Ascending aorta (tissue), 2 donors: ENCODE measurements at regions not wholly inside any gene's neighbourhood (a gene's known extent, or its start where the extent isn't known, plus 50 kb on each side); places are given as distances from the start of the nearest gene placed in this dataset.

Experiments used
- DNase-seq, 2 donors: peaks; one replicate each; pipeline ENCODE4 v3.0.0-alpha.2; 2019; ENCODE audit warnings: low spot score in 2 of 2
- H3K27ac ChIP-seq, 2 donors: fragments of 200-600 bp; sonication (generic); one replicate each; pipeline ENCODE4 v1.5.1; 2016 to 2017; ENCODE audit warnings: mild to moderate bottlenecking in 1 of 2
- H3K27me3 ChIP-seq: fragments of 200-600 bp; sonication (generic); one replicate; pipeline ENCODE4 v1.5.1; 2017
- H3K36me3 ChIP-seq, 2 donors: fragments of 200-600 bp; sonication (generic); one replicate each; pipeline ENCODE4 v1.5.1; 2016
- H3K4me1 ChIP-seq, 2 donors: fragments of 200-600 bp; sonication (generic); one replicate each; pipeline ENCODE4 v1.5.1; 2016 to 2017; ENCODE audit warnings: mild to moderate bottlenecking in 1 of 2
- H3K4me3 ChIP-seq, 2 donors: fragments of 200-600 bp; sonication (generic); one replicate each; pipeline ENCODE4 v1.5.1; 2016 to 2017; ENCODE audit warnings: mild to moderate bottlenecking in 1 of 2
- H3K9me3 ChIP-seq, 2 donors: fragments of 200-600 bp; sonication (generic); one replicate each; pipeline ENCODE4 v1.5.1; 2016
- intact Hi-C: fragments of 100-400 bp; cut with DNase I; formaldehyde crosslinking; loops from one replicate; pipeline ENCODE4 v1.15.1; 2023
- TF ChIP-seq, protein P1 (sequence below), 3 experiments: fragments of 200-600 bp in 2 of 3; fragments of 450-650 bp in 1 of 3; sonication (generic) in 2 of 3; IDR thresholded peaks; one replicate each; pipeline ENCODE4 v1.5.1; 2016 to 2019; ENCODE audit warnings: antibody characterized with exemption in 3 of 3, mild to moderate bottlenecking in 1 of 3, moderate library complexity in 1 of 3

GRCh38 chr7:96838481-96838880 is 128.8 kb upstream of the SEM1 start:
- DNase-seq: no peak
- Histone ChIP-seq H3K4me3 (no peak overlapping the region), H3K27ac (no peak overlapping the region), H3K36me3 (no peaks in the 10 kb centered on the region), H3K27me3 (no peaks in the 10 kb centered on the region), H3K4me1 (no peaks in the 10 kb centered on the region), H3K9me3 (no peaks in the 10 kb centered on the region)
- TF ChIP-seq, protein P1, sequence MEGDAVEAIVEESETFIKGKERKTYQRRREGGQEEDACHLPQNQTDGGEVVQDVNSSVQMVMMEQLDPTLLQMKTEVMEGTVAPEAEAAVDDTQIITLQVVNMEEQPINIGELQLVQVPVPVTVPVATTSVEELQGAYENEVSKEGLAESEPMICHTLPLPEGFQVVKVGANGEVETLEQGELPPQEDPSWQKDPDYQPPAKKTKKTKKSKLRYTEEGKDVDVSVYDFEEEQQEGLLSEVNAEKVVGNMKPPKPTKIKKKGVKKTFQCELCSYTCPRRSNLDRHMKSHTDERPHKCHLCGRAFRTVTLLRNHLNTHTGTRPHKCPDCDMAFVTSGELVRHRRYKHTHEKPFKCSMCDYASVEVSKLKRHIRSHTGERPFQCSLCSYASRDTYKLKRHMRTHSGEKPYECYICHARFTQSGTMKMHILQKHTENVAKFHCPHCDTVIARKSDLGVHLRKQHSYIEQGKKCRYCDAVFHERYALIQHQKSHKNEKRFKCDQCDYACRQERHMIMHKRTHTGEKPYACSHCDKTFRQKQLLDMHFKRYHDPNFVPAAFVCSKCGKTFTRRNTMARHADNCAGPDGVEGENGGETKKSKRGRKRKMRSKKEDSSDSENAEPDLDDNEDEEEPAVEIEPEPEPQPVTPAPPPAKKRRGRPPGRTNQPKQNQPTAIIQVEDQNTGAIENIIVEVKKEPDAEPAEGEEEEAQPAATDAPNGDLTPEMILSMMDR (IDR thresholded peaks at IDR 0.05): no peak
- intact Hi-C loops: no loop called here

DNA sequence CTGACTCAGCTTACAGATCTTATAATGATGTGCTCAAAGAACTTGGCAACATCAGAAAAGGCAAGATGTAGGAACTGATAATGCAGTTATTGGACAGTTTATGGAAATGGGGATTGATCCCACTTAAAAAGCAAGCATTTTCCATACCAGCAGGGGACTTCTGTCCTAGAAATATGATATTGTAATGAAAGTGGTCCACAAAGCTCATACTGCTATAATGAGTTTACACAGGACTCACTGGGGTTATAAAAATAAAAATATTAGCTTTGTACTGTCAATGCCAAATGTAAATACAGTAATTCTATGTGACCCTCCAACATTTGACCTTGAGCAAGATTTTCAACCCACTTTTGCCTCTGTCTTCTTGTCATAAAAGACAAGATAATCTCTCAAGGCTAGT is 145.5 kb upstream of the SEM1 start:
- Histone ChIP-seq H3K4me3 (no peak overlapping the region), H3K27me3 (no peaks in the 10 kb centered on the region), H3K36me3 (no peaks in the 10 kb centered on the region), H3K4me1 (no peaks in the 10 kb centered on the region), H3K9me3 (no peaks in the 10 kb centered on the region), H3K27ac (no peak overlapping the region)
- TF ChIP-seq, protein P1 (IDR thresholded peaks at IDR 0.05): no peak
- intact Hi-C loops: no loop called here
- DNase-seq: no peak

DNA sequence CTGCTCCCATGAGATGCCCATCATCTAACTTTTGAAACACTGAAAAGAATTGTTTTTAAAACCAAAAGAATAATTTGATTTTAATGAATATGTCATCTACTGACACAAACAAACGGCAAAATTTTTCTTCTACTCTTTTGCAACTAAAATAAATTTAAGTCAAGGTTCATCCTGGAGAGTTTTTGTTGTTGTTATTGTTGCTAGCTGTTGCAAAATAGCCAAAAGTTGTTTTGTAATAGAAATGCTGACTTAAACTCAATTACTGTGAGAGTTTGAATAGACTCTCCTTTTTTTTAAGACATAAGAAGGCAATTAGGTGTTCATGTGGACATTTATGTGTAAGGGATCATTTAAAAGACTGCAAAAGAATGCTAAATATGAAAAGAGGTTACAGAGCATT is 146.0 kb upstream of the SEM1 start:
- TF ChIP-seq, protein P1 (IDR thresholded peaks at IDR 0.05): no peak
- intact Hi-C loops: no loop called here
- Histone ChIP-seq H3K27ac (no peak overlapping the region), H3K36me3 (no peaks in the 10 kb centered on the region), H3K9me3 (no peaks in the 10 kb centered on the region), H3K27me3 (no peaks in the 10 kb centered on the region), H3K4me1 (no peaks in the 10 kb centered on the region), H3K4me3 (no peak overlapping the region)
- no peak for DNase-seq

DNA sequence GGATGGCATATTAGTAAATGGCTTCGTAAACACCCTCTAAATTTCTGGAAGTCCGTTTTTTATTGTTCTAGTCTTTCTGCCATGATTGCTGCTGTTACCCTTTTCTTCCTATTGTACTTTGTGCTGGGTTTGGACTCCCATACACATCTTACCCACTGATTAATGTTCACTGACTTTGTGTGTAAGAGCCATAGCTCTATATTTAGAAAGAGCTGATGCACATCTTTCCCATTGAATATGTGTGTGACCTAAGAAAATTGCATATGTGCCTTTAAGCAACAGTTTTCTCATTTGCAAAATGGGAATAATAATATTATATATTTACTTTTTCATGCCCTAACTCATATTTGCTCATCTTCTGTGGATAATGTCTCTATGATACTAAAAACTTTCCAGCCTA is 135.8 kb upstream of the DLX6 start:
- Histone ChIP-seq H3K4me1 (no peaks in the 10 kb centered on the region), H3K27ac (no peak overlapping the region), H3K36me3 (no peaks in the 10 kb centered on the region), H3K4me3 (no peak overlapping the region), H3K27me3 (no peaks in the 10 kb centered on the region), H3K9me3 (no peaks in the 10 kb centered on the region)
- intact Hi-C loops: no loop called here
- no peak for DNase-seq
- TF ChIP-seq, protein P1 (IDR thresholded peaks at IDR 0.05): no peak

GRCh38 chr7:96870185-96870584 is 135.2 kb upstream of the DLX6 start:
- Histone ChIP-seq H3K9me3 (no peaks in the 10 kb centered on the region), H3K36me3 (no peaks in the 10 kb centered on the region), H3K27me3 (no peaks in the 10 kb centered on the region), H3K4me3 (no peak overlapping the region), H3K4me1 (no peaks in the 10 kb centered on the region), H3K27ac (no peak overlapping the region)
- TF ChIP-seq, protein P1 (IDR thresholded peaks at IDR 0.05): no peak
- intact Hi-C loops: no loop called here
- DNase-seq: no peak

DNA sequence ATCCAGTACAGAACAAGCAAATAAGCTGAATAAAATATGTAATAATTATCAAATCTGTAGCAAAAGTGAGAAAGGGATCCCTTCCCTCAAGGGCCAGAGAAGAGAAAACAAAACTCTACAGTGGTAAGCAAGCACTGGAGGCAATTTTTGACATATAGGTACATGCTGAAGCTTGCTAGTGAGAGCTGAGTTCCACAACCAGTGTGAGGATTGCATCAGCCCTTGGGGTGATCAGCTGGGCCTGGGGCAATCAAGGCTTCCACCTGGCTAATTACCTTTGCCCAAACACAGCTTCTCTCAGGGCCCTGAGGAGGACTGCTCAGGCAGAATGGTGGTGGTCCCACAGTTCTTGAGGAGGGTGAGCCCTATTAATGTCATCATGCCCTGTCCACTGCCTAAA is 134.4 kb upstream of the DLX6 start:
- no peaks in the 10 kb centered on the region for H3K27me3 ChIP-seq
- intact Hi-C loops: no loop called here
- H3K4me1 ChIP-seq: no peaks in the 10 kb centered on the region
- no peak overlapping the region for H3K27ac ChIP-seq
- no peaks in the 10 kb centered on the region for H3K36me3 ChIP-seq
- no peak overlapping the region for H3K4me3 ChIP-seq
- no peaks in the 10 kb centered on the region for H3K9me3 ChIP-seq
- no peak for DNase-seq
- TF ChIP-seq, protein P1 (IDR thresholded peaks at IDR 0.05): no peak
